Liver (tissue), 8 donors: ENCODE measurements at regions not wholly inside any gene's neighbourhood (a gene's known extent, or its start where the extent isn't known, plus 50 kb on each side); places are given as distances from the start of the nearest gene placed in this dataset.

Experiments
- DNase-seq: peaks from one replicate; pipeline ENCODE4 v3.0.0-alpha.2; 2017; ENCODE audit warnings: low spot score
- H3K27ac ChIP-seq, 2 donors: one replicate each; pipeline ENCODE4 v1.7.0; 2013; ENCODE audit warnings: inconsistent platforms in 2 of 2, low read length in 2 of 2, control low read depth in 1 of 2, low read depth in 1 of 2, mild to moderate bottlenecking in 1 of 2
- H3K27me3 ChIP-seq, 4 donors: one replicate each; pipeline versions ENCODE4 v1.6.1 to v1.7.0; 2013; ENCODE audit warnings: low read length in 3 of 4, inconsistent platforms in 1 of 4, mild to moderate bottlenecking in 1 of 4, moderate library complexity in 1 of 4; ENCODE audit not compliant: control insufficient read depth in 4 of 4, insufficient read depth in 4 of 4
- H3K36me3 ChIP-seq, 4 donors: one replicate each; pipeline versions ENCODE4 v1.6.1 to v1.7.0; 2013; ENCODE audit warnings: low read length in 3 of 4, mild to moderate bottlenecking in 3 of 4, low read depth in 1 of 4, moderate library complexity in 1 of 4; ENCODE audit not compliant: control insufficient read depth in 4 of 4, insufficient read depth in 3 of 4
- H3K4me1 ChIP-seq, 4 donors: one replicate each; pipeline versions ENCODE4 v1.6.1 to v1.7.0; 2013; ENCODE audit warnings: low read length in 3 of 4, mild to moderate bottlenecking in 3 of 4, moderate library complexity in 1 of 4; ENCODE audit not compliant: control insufficient read depth in 4 of 4, insufficient read depth in 4 of 4
- H3K4me3 ChIP-seq, 3 donors: one replicate each; pipeline versions ENCODE4 v1.6.1 to v1.7.0; 2013; ENCODE audit warnings: low read length in 3 of 3, control low read depth in 1 of 3, low read depth in 1 of 3, mild to moderate bottlenecking in 1 of 3
- H3K9ac ChIP-seq, 2 donors: one replicate each; pipeline ENCODE4 v1.7.0; 2013; ENCODE audit warnings: low read length in 2 of 2, mild to moderate bottlenecking in 2 of 2, moderate library complexity in 2 of 2, control low read depth in 1 of 2, low read depth in 1 of 2
- H3K9me3 ChIP-seq, 4 donors: one replicate each; pipeline versions ENCODE4 v1.6.1 to v1.7.0; 2013; ENCODE audit warnings: low read length in 3 of 4; ENCODE audit not compliant: control insufficient read depth in 4 of 4
- FOXA2 ChIP-seq: IDR thresholded peaks from 2 replicates; pipeline ENCODE4 v1.6.1; 2016; ENCODE audit warnings: antibody characterized with exemption
- GABPA ChIP-seq, 2 donors: IDR thresholded peaks in 1 of 2; conservative IDR thresholded peaks in 1 of 2; 2 replicates each; pipeline ENCODE4 v1.6.1; 2016; ENCODE audit warnings: antibody characterized with exemption in 2 of 2, mild to moderate bottlenecking in 1 of 2, moderate library complexity in 1 of 2
- HNF4A ChIP-seq, 2 donors: conservative IDR thresholded peaks; 2 replicates each; pipeline ENCODE4 v1.6.1; 2016; ENCODE audit warnings: antibody characterized with exemption in 2 of 2, mild to moderate bottlenecking in 2 of 2
- HNF4G ChIP-seq: IDR thresholded peaks from 2 replicates; pipeline ENCODE4 v1.6.1; 2016; ENCODE audit warnings: antibody characterized with exemption
- NR2F2 ChIP-seq: IDR thresholded peaks from 2 replicates; pipeline ENCODE4 v1.6.1; 2016; ENCODE audit warnings: antibody characterized with exemption
- RAD21 ChIP-seq, 2 donors: IDR thresholded peaks; 2 replicates each; pipeline ENCODE4 v1.6.1; 2016; ENCODE audit warnings: antibody characterized with exemption in 2 of 2, mild to moderate bottlenecking in 2 of 2
- RXRA ChIP-seq, 2 donors: IDR thresholded peaks; 2 replicates each; pipeline ENCODE4 v1.6.1; 2017 to 2018; ENCODE audit warnings: antibody characterized with exemption in 2 of 2, mild to moderate bottlenecking in 1 of 2
- SP1 ChIP-seq: IDR thresholded peaks from 2 replicates; pipeline ENCODE4 v1.6.1; 2018; ENCODE audit warnings: antibody characterized with exemption, mild to moderate bottlenecking
- TAF1 ChIP-seq: conservative IDR thresholded peaks from 2 replicates; pipeline ENCODE4 v1.6.1; 2016; ENCODE audit warnings: antibody characterized with exemption, mild to moderate bottlenecking
- WGBS: extraction: QIAGEN DNeasy Blood & Tissue Kit; methylation state at CpG from one replicate; pipeline ENCODE4 v1.1.7; 2013; 5-methylcytosine and 5-hydroxymethylcytosine counted together
- TF ChIP-seq, protein P1 (sequence below): IDR thresholded peaks from 2 replicates; pipeline ENCODE4 v1.6.1; 2016; ENCODE audit warnings: antibody characterized with exemption
- TF ChIP-seq, protein P2 (sequence below): IDR thresholded peaks from 2 replicates; pipeline ENCODE4 v1.6.1; 2016; ENCODE audit warnings: antibody characterized with exemption, mild to moderate bottlenecking
- TF ChIP-seq, protein P3 (sequence below): IDR thresholded peaks from 2 replicates; pipeline ENCODE4 v1.6.1; 2016; ENCODE audit warnings: antibody characterized with exemption
- TF ChIP-seq, protein P4 (sequence below): fragments of 150-350 bp; IDR thresholded peaks from 2 replicates; pipeline ENCODE4 v1.5.1; 2017; ENCODE audit warnings: improper control_type of control experiment, low read depth, low read length; ENCODE audit not compliant: missing input control
- donor health status: healthy.
- donor health status: healthy.
- donor health status: healthy.
- donor health status: healthy.
- donor health status: healthy.

DNA sequence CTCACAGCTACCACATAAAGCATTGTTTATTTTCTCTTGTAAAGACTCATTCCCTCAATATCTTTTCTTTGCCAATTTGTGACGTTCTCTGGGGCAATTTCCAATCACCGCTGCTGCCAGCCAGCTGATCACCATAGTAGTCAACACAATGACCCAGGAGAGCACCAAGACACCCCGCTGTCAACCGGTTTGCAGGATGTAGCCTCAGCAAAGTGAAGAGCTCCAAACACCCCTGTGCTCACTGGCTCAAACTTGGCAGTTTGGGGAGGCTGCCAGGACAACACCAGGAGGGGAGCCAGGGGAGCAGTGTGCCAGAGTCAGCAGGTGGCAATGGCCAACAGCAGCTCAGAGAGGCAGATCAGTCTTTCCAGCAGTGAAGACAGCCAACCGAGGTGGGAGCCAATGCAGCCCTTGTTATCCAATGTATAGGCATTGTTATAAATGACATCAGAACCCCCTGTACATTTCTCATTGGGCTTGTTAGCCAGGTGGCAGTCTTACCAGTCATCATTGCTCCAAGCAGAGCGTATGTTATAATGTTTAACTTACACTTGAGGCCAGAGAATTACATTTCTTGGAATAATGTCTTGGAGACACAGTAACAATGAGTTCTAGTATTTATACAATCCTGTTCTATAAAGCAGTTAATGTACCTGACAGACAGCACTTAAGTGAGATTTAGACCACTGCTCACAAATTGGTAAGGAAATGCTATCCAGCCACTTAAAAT lies 274.9 kb upstream of the GK2 start:
- DNase-seq, result no peak
- no peaks in the 10 kb centered on the region for H3K36me3 ChIP-seq

DNA sequence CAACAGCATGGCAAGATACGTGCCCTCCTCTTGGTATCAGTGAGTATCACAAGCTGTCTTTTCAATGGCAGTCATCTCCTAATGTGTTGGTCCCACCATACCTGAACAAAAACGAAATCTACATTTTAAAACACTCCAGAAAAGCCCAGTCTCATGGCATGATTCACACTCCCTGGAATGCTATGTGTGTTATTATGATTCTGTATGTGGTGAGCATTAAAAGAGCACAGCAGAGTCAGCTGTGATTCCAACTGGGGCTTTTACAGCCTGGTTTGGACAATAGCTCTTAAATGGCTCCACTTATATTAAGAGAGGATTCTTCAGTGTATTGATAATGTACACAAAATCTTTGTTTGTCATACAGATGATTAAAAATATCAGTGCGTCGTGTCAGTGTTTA lies 274.1 kb upstream of the GK2 start:
- H3K36me3 ChIP-seq, result no peaks in the 10 kb centered on the region
- no peak overlapping the region for H3K4me3 ChIP-seq
- H3K27me3 ChIP-seq, result no peaks in the 10 kb centered on the region
- WGBS, result 77% methylated on average over 4 of the region's 4 CpGs
- H3K27ac ChIP-seq, result no peak overlapping the region
- no peak for TF ChIP-seq GABPA (IDR thresholded peaks at IDR 0.05 in 1 of 2, conservative IDR thresholded peaks at IDR 0.05 in 1 of 2)
- TF ChIP-seq SP1, result no peak
- no peak for TF ChIP-seq FOXA2
- TF ChIP-seq HNF4A (conservative IDR thresholded peaks at IDR 0.05), result no peak
- no peak for TF ChIP-seq RXRA (IDR thresholded peaks at IDR 0.05)
- H3K9ac ChIP-seq, result no peak overlapping the region
- H3K9me3 ChIP-seq, result no peaks in the 10 kb centered on the region
- no peak for DNase-seq
- H3K4me1 ChIP-seq, result no peaks in the 10 kb centered on the region

More for the DNA sequence above, 274.9 kb upstream of the GK2 start:
- TF ChIP-seq HNF4G (no peak), RAD21 (IDR thresholded peaks at IDR 0.05) (no peak), HNF4A (conservative IDR thresholded peaks at IDR 0.05) (no peak), NR2F2 (no peak), SP1 (no peak), TAF1 (no peak)
- TF ChIP-seq, protein P1, sequence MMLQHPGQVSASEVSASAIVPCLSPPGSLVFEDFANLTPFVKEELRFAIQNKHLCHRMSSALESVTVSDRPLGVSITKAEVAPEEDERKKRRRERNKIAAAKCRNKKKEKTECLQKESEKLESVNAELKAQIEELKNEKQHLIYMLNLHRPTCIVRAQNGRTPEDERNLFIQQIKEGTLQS, result no peak
- TF ChIP-seq, protein P2, sequence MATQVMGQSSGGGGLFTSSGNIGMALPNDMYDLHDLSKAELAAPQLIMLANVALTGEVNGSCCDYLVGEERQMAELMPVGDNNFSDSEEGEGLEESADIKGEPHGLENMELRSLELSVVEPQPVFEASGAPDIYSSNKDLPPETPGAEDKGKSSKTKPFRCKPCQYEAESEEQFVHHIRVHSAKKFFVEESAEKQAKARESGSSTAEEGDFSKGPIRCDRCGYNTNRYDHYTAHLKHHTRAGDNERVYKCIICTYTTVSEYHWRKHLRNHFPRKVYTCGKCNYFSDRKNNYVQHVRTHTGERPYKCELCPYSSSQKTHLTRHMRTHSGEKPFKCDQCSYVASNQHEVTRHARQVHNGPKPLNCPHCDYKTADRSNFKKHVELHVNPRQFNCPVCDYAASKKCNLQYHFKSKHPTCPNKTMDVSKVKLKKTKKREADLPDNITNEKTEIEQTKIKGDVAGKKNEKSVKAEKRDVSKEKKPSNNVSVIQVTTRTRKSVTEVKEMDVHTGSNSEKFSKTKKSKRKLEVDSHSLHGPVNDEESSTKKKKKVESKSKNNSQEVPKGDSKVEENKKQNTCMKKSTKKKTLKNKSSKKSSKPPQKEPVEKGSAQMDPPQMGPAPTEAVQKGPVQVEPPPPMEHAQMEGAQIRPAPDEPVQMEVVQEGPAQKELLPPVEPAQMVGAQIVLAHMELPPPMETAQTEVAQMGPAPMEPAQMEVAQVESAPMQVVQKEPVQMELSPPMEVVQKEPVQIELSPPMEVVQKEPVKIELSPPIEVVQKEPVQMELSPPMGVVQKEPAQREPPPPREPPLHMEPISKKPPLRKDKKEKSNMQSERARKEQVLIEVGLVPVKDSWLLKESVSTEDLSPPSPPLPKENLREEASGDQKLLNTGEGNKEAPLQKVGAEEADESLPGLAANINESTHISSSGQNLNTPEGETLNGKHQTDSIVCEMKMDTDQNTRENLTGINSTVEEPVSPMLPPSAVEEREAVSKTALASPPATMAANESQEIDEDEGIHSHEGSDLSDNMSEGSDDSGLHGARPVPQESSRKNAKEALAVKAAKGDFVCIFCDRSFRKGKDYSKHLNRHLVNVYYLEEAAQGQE, result no peak
- TF ChIP-seq, protein P3, sequence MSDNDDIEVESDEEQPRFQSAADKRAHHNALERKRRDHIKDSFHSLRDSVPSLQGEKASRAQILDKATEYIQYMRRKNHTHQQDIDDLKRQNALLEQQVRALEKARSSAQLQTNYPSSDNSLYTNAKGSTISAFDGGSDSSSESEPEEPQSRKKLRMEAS, result no peak
- H3K4me3 ChIP-seq, result no peak overlapping the region
- H3K4me1 ChIP-seq, result no peaks in the 10 kb centered on the region
- no peak overlapping the region for H3K27ac ChIP-seq
- no peaks in the 10 kb centered on the region for H3K27me3 ChIP-seq
- WGBS, result 74% methylated on average over 6 of the region's 6 CpGs
- no peak overlapping the region for H3K9ac ChIP-seq
- H3K9me3 ChIP-seq, result no peaks in the 10 kb centered on the region

DNA sequence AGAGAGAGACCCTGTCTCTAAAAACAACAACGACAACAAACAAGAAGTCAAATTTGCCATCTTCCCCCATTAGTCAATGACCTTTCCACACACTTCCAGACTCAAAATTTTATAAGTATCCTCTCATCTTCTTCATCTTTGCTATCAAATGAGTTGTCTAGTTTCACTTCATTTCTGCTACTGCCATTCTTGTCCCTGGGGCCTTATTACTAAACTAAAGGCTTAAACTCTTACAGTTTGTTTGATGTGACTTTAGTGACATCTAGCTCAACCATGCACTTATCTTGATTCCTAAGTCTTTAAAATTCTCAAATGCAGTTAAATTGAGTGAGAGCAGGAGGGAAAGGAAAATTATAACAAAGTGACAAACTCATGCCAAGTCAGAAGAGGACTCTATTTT lies 271.8 kb upstream of the GK2 start:
- H3K27ac ChIP-seq, result no peak overlapping the region
- no peak overlapping the region for H3K4me3 ChIP-seq
- no peaks in the 10 kb centered on the region for H3K4me1 ChIP-seq
- no peak for DNase-seq
- TF ChIP-seq, protein P4, sequence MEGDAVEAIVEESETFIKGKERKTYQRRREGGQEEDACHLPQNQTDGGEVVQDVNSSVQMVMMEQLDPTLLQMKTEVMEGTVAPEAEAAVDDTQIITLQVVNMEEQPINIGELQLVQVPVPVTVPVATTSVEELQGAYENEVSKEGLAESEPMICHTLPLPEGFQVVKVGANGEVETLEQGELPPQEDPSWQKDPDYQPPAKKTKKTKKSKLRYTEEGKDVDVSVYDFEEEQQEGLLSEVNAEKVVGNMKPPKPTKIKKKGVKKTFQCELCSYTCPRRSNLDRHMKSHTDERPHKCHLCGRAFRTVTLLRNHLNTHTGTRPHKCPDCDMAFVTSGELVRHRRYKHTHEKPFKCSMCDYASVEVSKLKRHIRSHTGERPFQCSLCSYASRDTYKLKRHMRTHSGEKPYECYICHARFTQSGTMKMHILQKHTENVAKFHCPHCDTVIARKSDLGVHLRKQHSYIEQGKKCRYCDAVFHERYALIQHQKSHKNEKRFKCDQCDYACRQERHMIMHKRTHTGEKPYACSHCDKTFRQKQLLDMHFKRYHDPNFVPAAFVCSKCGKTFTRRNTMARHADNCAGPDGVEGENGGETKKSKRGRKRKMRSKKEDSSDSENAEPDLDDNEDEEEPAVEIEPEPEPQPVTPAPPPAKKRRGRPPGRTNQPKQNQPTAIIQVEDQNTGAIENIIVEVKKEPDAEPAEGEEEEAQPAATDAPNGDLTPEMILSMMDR, result no peak
- TF ChIP-seq SP1, result no peak
- no peak for TF ChIP-seq HNF4A (conservative IDR thresholded peaks at IDR 0.05)
- no peak for TF ChIP-seq HNF4G
- no peak for TF ChIP-seq NR2F2
- TF ChIP-seq, protein P2, result no peak
- no peak for TF ChIP-seq RXRA (IDR thresholded peaks at IDR 0.05)
- no peak for TF ChIP-seq RAD21 (IDR thresholded peaks at IDR 0.05)
- TF ChIP-seq, protein P1, result no peak
- TF ChIP-seq TAF1, result no peak
- TF ChIP-seq, protein P3, result no peak
- no peak for TF ChIP-seq GABPA (IDR thresholded peaks at IDR 0.05 in 1 of 2, conservative IDR thresholded peaks at IDR 0.05 in 1 of 2)
- H3K36me3 ChIP-seq, result no peaks in the 10 kb centered on the region
- H3K27me3 ChIP-seq, result no peaks in the 10 kb centered on the region
- 89% methylated on average over 1 of the region's 1 CpG for WGBS
- H3K9me3 ChIP-seq, result no peaks in the 10 kb centered on the region
- H3K9ac ChIP-seq, result no peak overlapping the region
